ENCODE measurements at regions not wholly inside any gene's neighbourhood (a gene's known extent, or its start where the extent isn't known, plus 50 kb on each side); places are given as distances from the start of the nearest gene placed in this dataset.

- TF ChIP-seq TAF1 (IDR thresholded peaks at IDR 0.05; ENCODE audit: borderline replicate concordance, low read depth, low read length) (no peak), POLR2A (IDR thresholded peaks at IDR 0.05; ENCODE audit: low read depth, low read length) (no peak), POLR2AphosphoS5 (IDR thresholded peaks at IDR 0.05; ENCODE audit: low read depth, low read length) (no peak)
- FAIRE-seq (no peak), DNase-seq (ENCODE audit: insufficient read length) (no peak)
Measured at GRCh38 chr4:189420572-189420971, 520.1 kb upstream of the FRG1 start.

DNA sequence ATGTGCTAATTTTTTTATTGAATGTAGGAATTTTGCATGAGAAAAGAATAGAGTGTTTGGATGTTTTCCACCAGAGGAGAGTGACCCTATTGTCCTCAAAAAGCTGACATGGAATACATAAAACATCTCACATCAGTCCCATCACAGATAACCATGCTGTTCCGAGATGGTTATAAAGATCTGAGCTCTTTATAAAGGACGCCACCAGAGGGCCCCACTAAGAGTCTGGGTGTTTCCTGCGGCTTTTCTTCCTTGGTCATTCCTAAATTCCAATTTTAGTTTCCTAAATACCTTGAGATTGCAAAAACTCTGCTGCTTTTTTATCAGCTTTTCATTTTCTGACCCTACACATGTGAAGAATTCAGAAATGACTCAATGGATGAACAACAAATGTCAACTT, 504.5 kb upstream of the FRG1 start:
- FAIRE-seq: no peak
- DNase-seq (ENCODE audit: insufficient read length): no peak
- TF ChIP-seq POLR2AphosphoS5 (IDR thresholded peaks at IDR 0.05; ENCODE audit: low read depth, low read length) (no peak), POLR2A (IDR thresholded peaks at IDR 0.05; ENCODE audit: low read depth, low read length) (no peak), TAF1 (IDR thresholded peaks at IDR 0.05; ENCODE audit: borderline replicate concordance, low read depth, low read length) (no peak)

DNA sequence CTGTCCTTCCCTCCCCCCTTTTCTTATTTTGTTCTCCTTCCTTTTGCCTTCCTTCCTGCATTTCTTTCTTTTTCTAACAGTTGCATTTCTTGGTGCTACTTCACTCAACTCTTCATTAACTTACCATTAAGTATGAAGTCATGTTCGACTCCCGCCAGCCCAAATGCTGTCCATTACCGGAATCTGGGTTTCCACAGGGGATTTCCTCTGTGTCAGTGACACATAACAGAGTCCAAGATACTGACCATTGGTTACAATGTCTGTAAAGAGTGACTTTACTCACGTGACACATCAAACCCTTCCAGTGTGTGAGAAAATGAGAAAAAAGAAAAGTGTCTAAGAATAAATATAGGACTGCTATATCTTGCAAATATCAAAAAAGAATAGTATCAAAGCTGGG, 500.0 kb upstream of the FRG1 start:
- no peak for DNase-seq (ENCODE audit: insufficient read length)
- no peak for FAIRE-seq
- TF ChIP-seq TAF1 (IDR thresholded peaks at IDR 0.05; ENCODE audit: borderline replicate concordance, low read depth, low read length) (no peak), POLR2AphosphoS5 (IDR thresholded peaks at IDR 0.05; ENCODE audit: low read depth, low read length) (no peak), POLR2A (IDR thresholded peaks at IDR 0.05; ENCODE audit: low read depth, low read length) (no peak)

DNA sequence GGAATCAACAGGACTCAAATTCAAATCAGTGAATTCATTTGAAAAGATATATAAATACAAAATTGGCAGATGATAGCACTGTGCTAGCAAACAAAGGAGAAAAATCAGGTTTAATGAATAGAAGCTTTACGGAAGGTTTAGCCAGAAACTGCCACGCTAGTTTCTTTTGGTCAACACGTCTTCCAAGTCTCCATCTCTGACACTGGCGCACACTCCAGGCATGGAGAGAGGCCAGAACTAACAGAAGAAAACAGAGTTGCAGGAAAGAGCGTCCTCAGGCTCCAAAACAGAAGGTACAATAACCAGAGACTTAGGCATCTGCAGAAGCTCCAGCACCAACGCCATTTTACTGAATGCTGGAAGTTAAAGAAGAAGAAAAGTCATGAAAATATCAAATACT, 497.3 kb upstream of the FRG1 start:
- DNase-seq (ENCODE audit: insufficient read length) (no peak), FAIRE-seq (no peak)
- no peak for TF ChIP-seq POLR2A (IDR thresholded peaks at IDR 0.05; ENCODE audit: low read depth, low read length)

DNA sequence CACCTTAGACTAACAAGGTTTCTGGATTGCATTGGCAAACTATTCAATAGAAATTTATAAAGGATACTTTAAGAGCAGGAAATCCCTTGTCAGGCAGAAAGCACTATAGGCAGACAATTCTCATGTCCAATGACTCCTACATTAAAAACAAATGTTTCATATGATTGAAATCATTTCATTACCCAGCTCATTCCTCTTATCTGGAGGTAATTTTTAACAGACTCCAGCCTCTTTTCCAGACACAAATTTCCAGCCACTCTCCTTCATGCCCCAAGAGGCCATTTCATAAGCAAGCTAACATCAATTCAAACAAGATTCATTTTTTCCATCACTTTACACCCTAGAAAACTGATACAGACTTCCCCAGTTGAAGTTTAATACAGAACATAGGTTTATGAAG, 495.1 kb upstream of the FRG1 start:
- FAIRE-seq (no peak), DNase-seq (ENCODE audit: insufficient read length) (no peak)
- no peak for TF ChIP-seq POLR2AphosphoS5 (IDR thresholded peaks at IDR 0.05; ENCODE audit: low read depth, low read length)
- no peak for TF ChIP-seq POLR2A (IDR thresholded peaks at IDR 0.05; ENCODE audit: low read depth, low read length)
- no peak for TF ChIP-seq TAF1 (IDR thresholded peaks at IDR 0.05; ENCODE audit: borderline replicate concordance, low read depth, low read length)

DNA sequence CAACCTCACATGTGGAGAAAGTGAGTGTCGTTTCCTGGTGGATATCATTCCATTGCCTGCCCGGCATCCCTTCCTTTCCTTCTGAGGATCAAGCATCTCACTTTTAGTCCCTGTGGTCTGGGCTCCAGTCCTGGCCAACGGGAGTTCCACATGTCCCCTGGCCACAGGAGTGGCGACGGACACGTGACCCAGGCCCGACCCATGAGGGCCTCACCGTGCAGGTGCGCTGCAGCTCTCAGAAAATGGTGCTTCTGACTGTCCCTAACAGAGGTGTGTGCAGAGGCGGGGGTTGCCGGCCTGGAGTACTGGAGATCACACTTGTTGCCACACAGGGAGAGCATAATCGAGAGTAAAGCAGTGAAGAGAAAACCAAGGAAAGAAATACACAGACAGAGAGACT, 476.9 kb upstream of the FRG1 start:
- TF ChIP-seq POLR2A (IDR thresholded peaks at IDR 0.05; ENCODE audit: low read depth, low read length) (no peak), POLR2AphosphoS5 (IDR thresholded peaks at IDR 0.05; ENCODE audit: low read depth, low read length) (no peak), TAF1 (IDR thresholded peaks at IDR 0.05; ENCODE audit: borderline replicate concordance, low read depth, low read length) (no peak)
- FAIRE-seq: no peak
- no peak for DNase-seq (ENCODE audit: insufficient read length)

DNA sequence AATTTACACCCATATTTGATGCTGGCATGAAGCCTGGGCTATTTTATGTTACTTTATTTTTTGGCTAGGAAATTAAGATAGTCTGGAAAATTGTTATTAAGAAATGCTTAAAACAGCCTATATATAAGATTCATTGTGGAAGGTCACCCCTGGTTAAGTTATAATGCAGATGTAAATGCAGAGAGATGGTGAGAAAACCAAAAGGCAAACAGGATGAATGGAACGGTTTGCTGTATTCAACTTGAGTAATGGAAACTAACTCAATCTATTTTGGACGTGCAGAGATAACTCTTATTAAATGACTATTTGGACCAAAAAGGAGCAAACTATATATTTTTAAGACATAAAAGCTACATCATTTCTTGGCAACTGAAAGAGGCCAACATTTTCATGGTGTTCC, 446.3 kb upstream of the FRG1 start:
- FAIRE-seq (no peak), DNase-seq (ENCODE audit: insufficient read length) (no peak)
- TF ChIP-seq POLR2A (IDR thresholded peaks at IDR 0.05; ENCODE audit: low read depth, low read length) (no peak), POLR2AphosphoS5 (IDR thresholded peaks at IDR 0.05; ENCODE audit: low read depth, low read length) (no peak), TAF1 (IDR thresholded peaks at IDR 0.05; ENCODE audit: borderline replicate concordance, low read depth, low read length) (no peak)

- FAIRE-seq (no peak), DNase-seq (ENCODE audit: insufficient read length) (no peak)
- no peak for TF ChIP-seq POLR2A (IDR thresholded peaks at IDR 0.05; ENCODE audit: low read depth, low read length)
- TF ChIP-seq TAF1 (IDR thresholded peaks at IDR 0.05; ENCODE audit: borderline replicate concordance, low read depth, low read length): no peak
- TF ChIP-seq POLR2AphosphoS5 (IDR thresholded peaks at IDR 0.05; ENCODE audit: low read depth, low read length): no peak
Measured at GRCh38 chr4:189497516-189497915, 443.2 kb upstream of the FRG1 start.

DNA sequence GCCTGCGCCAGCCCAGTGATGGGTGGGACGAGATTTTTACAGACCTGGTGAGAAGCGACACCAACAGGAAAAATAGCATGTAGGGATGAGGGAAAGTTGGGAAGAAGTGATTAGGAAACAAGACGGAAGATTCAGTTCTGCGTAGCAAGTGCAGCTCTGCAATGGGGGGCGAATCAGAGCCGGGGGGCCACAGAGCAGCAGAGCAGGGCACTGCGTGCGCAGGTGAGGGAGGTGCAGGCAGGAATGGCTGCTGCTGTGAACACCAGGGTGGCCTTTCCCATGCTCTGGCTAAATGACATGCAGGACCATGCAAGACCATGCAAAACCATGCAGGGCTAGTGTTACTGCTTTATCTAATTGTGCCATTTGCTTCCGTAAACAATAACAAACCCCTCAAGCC, 442.7 kb upstream of the FRG1 start:
- no peak for FAIRE-seq
- no peak for TF ChIP-seq POLR2A (IDR thresholded peaks at IDR 0.05; ENCODE audit: low read depth, low read length)
- no peak for TF ChIP-seq POLR2AphosphoS5 (IDR thresholded peaks at IDR 0.05; ENCODE audit: low read depth, low read length)
- DNase-seq (ENCODE audit: insufficient read length): no peak

GRCh38 chr4:189498457-189498856, 442.2 kb upstream of the FRG1 start:
- TF ChIP-seq POLR2AphosphoS5 (IDR thresholded peaks at IDR 0.05; ENCODE audit: low read depth, low read length): no peak
- TF ChIP-seq TAF1 (IDR thresholded peaks at IDR 0.05; ENCODE audit: borderline replicate concordance, low read depth, low read length): no peak
- no peak for TF ChIP-seq POLR2A (IDR thresholded peaks at IDR 0.05; ENCODE audit: low read depth, low read length)
- FAIRE-seq (no peak), DNase-seq (ENCODE audit: insufficient read length) (no peak)

GRCh38 chr4:189499696-189500095, 441.0 kb upstream of the FRG1 start:
- no peak for FAIRE-seq
- TF ChIP-seq TAF1 (IDR thresholded peaks at IDR 0.05; ENCODE audit: borderline replicate concordance, low read depth, low read length): no peak
- DNase-seq (ENCODE audit: insufficient read length): no peak

- no peak for TF ChIP-seq POLR2AphosphoS5 (IDR thresholded peaks at IDR 0.05; ENCODE audit: low read depth, low read length)
- no peak for TF ChIP-seq POLR2A (IDR thresholded peaks at IDR 0.05; ENCODE audit: low read depth, low read length)
- TF ChIP-seq TAF1 (IDR thresholded peaks at IDR 0.05; ENCODE audit: borderline replicate concordance, low read depth, low read length): no peak
- DNase-seq (ENCODE audit: insufficient read length): no peak
- FAIRE-seq: no peak
Measured at GRCh38 chr4:189500970-189501369, 439.7 kb upstream of the FRG1 start.

DNA sequence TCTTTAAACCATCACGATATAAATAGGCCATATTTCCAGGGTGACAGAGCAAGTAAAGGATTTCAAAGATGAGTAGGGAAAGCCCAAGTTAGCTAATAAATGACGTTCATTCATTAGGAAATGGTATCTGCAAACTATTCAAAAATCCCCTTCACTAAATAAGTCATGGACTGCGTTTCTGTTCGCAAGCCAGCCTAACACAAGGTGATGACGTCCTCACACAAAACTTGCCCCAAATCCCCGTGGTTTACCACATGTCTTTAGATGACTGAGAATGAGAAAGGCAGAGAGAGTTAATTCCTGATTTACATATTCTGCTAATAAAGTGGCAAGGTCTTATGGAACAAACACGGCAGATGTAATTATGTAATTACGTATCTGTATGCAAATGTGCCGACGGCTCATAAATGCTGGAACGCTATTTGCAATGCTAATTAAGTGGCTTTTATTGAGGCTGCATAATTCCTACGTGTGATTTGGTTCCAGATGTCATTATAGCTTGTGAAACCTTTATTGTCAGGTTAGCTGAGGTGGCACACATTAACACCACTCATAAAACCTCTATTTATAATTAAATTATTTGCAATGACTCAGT, 437.7 kb upstream of the FRG1 start:
- FAIRE-seq: no peak
- no peak for TF ChIP-seq TAF1 (IDR thresholded peaks at IDR 0.05; ENCODE audit: borderline replicate concordance, low read depth, low read length)
- no peak for DNase-seq (ENCODE audit: insufficient read length)

Measured in GM12892 (cell line).